Liver (tissue), 8 donors: ENCODE measurements at regions not wholly inside any gene's neighbourhood (a gene's known extent, or its start where the extent isn't known, plus 50 kb on each side); places are given as distances from the start of the nearest gene placed in this dataset.

Source experiments
- DNase-seq: peaks from one replicate; pipeline ENCODE4 v3.0.0-alpha.2; 2017; ENCODE audit warnings: low spot score
- H3K27ac ChIP-seq, 2 donors: one replicate each; pipeline ENCODE4 v1.7.0; 2013; ENCODE audit warnings: inconsistent platforms in 2 of 2, low read length in 2 of 2, control low read depth in 1 of 2, low read depth in 1 of 2, mild to moderate bottlenecking in 1 of 2
- H3K27me3 ChIP-seq, 4 donors: one replicate each; pipeline versions ENCODE4 v1.6.1 to v1.7.0; 2013; ENCODE audit warnings: low read length in 3 of 4, inconsistent platforms in 1 of 4, mild to moderate bottlenecking in 1 of 4, moderate library complexity in 1 of 4; ENCODE audit not compliant: control insufficient read depth in 4 of 4, insufficient read depth in 4 of 4
- H3K36me3 ChIP-seq, 4 donors: one replicate each; pipeline versions ENCODE4 v1.6.1 to v1.7.0; 2013; ENCODE audit warnings: low read length in 3 of 4, mild to moderate bottlenecking in 3 of 4, low read depth in 1 of 4, moderate library complexity in 1 of 4; ENCODE audit not compliant: control insufficient read depth in 4 of 4, insufficient read depth in 3 of 4
- H3K4me1 ChIP-seq, 4 donors: one replicate each; pipeline versions ENCODE4 v1.6.1 to v1.7.0; 2013; ENCODE audit warnings: low read length in 3 of 4, mild to moderate bottlenecking in 3 of 4, moderate library complexity in 1 of 4; ENCODE audit not compliant: control insufficient read depth in 4 of 4, insufficient read depth in 4 of 4
- H3K4me3 ChIP-seq, 3 donors: one replicate each; pipeline versions ENCODE4 v1.6.1 to v1.7.0; 2013; ENCODE audit warnings: low read length in 3 of 3, control low read depth in 1 of 3, low read depth in 1 of 3, mild to moderate bottlenecking in 1 of 3
- H3K9ac ChIP-seq, 2 donors: one replicate each; pipeline ENCODE4 v1.7.0; 2013; ENCODE audit warnings: low read length in 2 of 2, mild to moderate bottlenecking in 2 of 2, moderate library complexity in 2 of 2, control low read depth in 1 of 2, low read depth in 1 of 2
- H3K9me3 ChIP-seq, 4 donors: one replicate each; pipeline versions ENCODE4 v1.6.1 to v1.7.0; 2013; ENCODE audit warnings: low read length in 3 of 4; ENCODE audit not compliant: control insufficient read depth in 4 of 4
- ATF3 ChIP-seq: IDR thresholded peaks from 2 replicates; pipeline ENCODE4 v1.6.1; 2016; ENCODE audit warnings: antibody characterized with exemption
- CTCF ChIP-seq: fragments of 150-350 bp; IDR thresholded peaks from 2 replicates; pipeline ENCODE4 v1.5.1; 2017; ENCODE audit warnings: improper control_type of control experiment, low read depth, low read length; ENCODE audit not compliant: missing input control
- EGR1 ChIP-seq, 2 donors: IDR thresholded peaks; 2 replicates each; pipeline ENCODE4 v1.6.1; 2016 to 2018; ENCODE audit warnings: antibody characterized with exemption in 2 of 2, low read depth in 2 of 2
- FOXA1 ChIP-seq: IDR thresholded peaks from 2 replicates; pipeline ENCODE4 v1.6.1; 2016; ENCODE audit warnings: antibody characterized with exemption
- FOXA2 ChIP-seq: IDR thresholded peaks from 2 replicates; pipeline ENCODE4 v1.6.1; 2016; ENCODE audit warnings: antibody characterized with exemption
- GABPA ChIP-seq, 2 donors: IDR thresholded peaks in 1 of 2; conservative IDR thresholded peaks in 1 of 2; 2 replicates each; pipeline ENCODE4 v1.6.1; 2016; ENCODE audit warnings: antibody characterized with exemption in 2 of 2, mild to moderate bottlenecking in 1 of 2, moderate library complexity in 1 of 2
- HNF4A ChIP-seq, 2 donors: conservative IDR thresholded peaks; 2 replicates each; pipeline ENCODE4 v1.6.1; 2016; ENCODE audit warnings: antibody characterized with exemption in 2 of 2, mild to moderate bottlenecking in 2 of 2
- HNF4G ChIP-seq: IDR thresholded peaks from 2 replicates; pipeline ENCODE4 v1.6.1; 2016; ENCODE audit warnings: antibody characterized with exemption
- JUND ChIP-seq, 2 donors: IDR thresholded peaks; 2 replicates each; pipeline ENCODE4 v1.6.1; 2016; ENCODE audit warnings: antibody characterized with exemption in 2 of 2
- MAX ChIP-seq: IDR thresholded peaks from 2 replicates; pipeline ENCODE4 v1.6.1; 2016; ENCODE audit warnings: antibody characterized with exemption
- NR2F2 ChIP-seq: IDR thresholded peaks from 2 replicates; pipeline ENCODE4 v1.6.1; 2016; ENCODE audit warnings: antibody characterized with exemption
- RAD21 ChIP-seq, 2 donors: IDR thresholded peaks; 2 replicates each; pipeline ENCODE4 v1.6.1; 2016; ENCODE audit warnings: antibody characterized with exemption in 2 of 2, mild to moderate bottlenecking in 2 of 2
- REST ChIP-seq: IDR thresholded peaks from 2 replicates; pipeline ENCODE4 v1.6.1; 2016; ENCODE audit warnings: antibody characterized with exemption, mild to moderate bottlenecking
- RXRA ChIP-seq, 2 donors: IDR thresholded peaks; 2 replicates each; pipeline ENCODE4 v1.6.1; 2017 to 2018; ENCODE audit warnings: antibody characterized with exemption in 2 of 2, mild to moderate bottlenecking in 1 of 2
- SP1 ChIP-seq: IDR thresholded peaks from 2 replicates; pipeline ENCODE4 v1.6.1; 2018; ENCODE audit warnings: antibody characterized with exemption, mild to moderate bottlenecking
- TAF1 ChIP-seq: conservative IDR thresholded peaks from 2 replicates; pipeline ENCODE4 v1.6.1; 2016; ENCODE audit warnings: antibody characterized with exemption, mild to moderate bottlenecking
- YY1 ChIP-seq: IDR thresholded peaks from 2 replicates; pipeline ENCODE4 v1.6.1; 2016; ENCODE audit warnings: antibody characterized with exemption, mild to moderate bottlenecking
- ZBTB33 ChIP-seq: IDR thresholded peaks from 2 replicates; pipeline ENCODE4 v1.6.1; 2016; ENCODE audit warnings: antibody characterized with exemption
- WGBS: extraction: QIAGEN DNeasy Blood & Tissue Kit; methylation state at CpG from one replicate; pipeline ENCODE4 v1.1.7; 2013; 5-methylcytosine and 5-hydroxymethylcytosine counted together
- donor health status: healthy.
- donor health status: healthy.
- donor health status: healthy.
- donor health status: healthy.
- donor health status: healthy.

DNA sequence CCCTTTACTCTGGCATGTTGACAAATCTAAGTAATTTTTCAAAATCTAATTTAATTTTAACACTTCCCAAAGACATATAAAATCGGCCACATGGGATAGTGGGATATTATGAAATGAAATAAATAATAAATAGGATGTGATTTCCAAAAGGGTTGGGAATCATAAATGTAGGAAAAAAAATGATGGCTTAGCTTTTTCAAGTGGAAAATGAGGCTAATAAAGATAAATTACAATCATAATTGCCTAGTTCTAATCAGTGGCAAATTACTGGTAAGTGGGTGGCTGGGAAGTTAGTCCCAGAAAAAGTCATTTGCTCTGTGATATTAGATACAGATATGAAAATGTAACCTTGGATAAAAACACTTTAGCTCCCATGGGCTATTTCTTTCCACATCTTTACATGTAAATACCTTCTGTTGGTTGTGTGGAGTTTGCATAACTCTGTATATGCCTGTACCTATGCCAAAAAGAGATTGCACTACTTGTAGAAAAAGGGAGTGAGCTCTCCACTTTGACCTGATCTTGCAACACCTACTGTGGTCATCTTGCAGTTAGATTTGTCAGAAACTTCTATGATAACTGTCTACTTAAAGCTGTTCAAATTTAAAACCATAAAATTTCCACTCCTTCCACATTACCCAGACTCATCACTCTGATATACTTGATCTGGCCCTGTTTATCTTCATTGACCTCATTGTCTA is 284.6 kb upstream of the KAZN start:
- H3K9ac ChIP-seq = no peak overlapping the region
- DNase-seq = no peak
- H3K36me3 ChIP-seq = no peaks in the 10 kb centered on the region
- H3K4me1 ChIP-seq = no peaks in the 10 kb centered on the region
- H3K27ac ChIP-seq = no peak overlapping the region
- H3K4me3 ChIP-seq = no peak overlapping the region
- no peak for TF ChIP-seq SP1
- no peak for TF ChIP-seq GABPA (IDR thresholded peaks at IDR 0.05 in 1 of 2, conservative IDR thresholded peaks at IDR 0.05 in 1 of 2)
- no peak for TF ChIP-seq FOXA2
- TF ChIP-seq REST = no peak
- no peak for TF ChIP-seq ZBTB33
- no peak for TF ChIP-seq HNF4G
- TF ChIP-seq CTCF = no peak
- TF ChIP-seq YY1 = no peak
- TF ChIP-seq JUND (IDR thresholded peaks at IDR 0.05) = no peak
- TF ChIP-seq ATF3 = no peak
- TF ChIP-seq EGR1 (IDR thresholded peaks at IDR 0.05; ENCODE audit: low read depth in 2 of 2) = no peak
- no peak for TF ChIP-seq RXRA (IDR thresholded peaks at IDR 0.05)
- TF ChIP-seq HNF4A (conservative IDR thresholded peaks at IDR 0.05) = no peak
- no peak for TF ChIP-seq TAF1
- no peak for TF ChIP-seq NR2F2
- TF ChIP-seq MAX = no peak
- no peak for TF ChIP-seq RAD21 (IDR thresholded peaks at IDR 0.05)
- TF ChIP-seq FOXA1 = no peak
- H3K27me3 ChIP-seq = peaks cover 0 to 3% (median 0%) of the 10 kb centered on the region in 4 donors
- WGBS = 68% methylated on average over 1 of the region's 1 CpG
- H3K9me3 ChIP-seq = peaks cover 0 to 6% (median 1%) of the 10 kb centered on the region in 4 donors
